ENCODE measurements at regions not wholly inside any gene's neighbourhood (a gene's known extent, or its start where the extent isn't known, plus 50 kb on each side); places are given as distances from the start of the nearest gene placed in this dataset.

- Histone ChIP-seq H3K9ac (ENCODE audit: low read length) (no peak overlapping the region), H3K9me3 (ENCODE audit: control insufficient read depth in 1 of 2, insufficient read depth in 1 of 2, low read depth in 1 of 2, low read length in 2 of 2) (no peaks in the 10 kb centered on the region), H3K9me2 (ENCODE audit: insufficient read depth) (no peaks in the 10 kb centered on the region), H3K4me3 (replicated peaks in 1 of 2; ENCODE audit: low read depth in 1 of 2, low read length in 2 of 2) (no peak overlapping the region), H2AFZ (ENCODE audit: low read depth, low read length, poor library complexity, severe bottlenecking) (no peak overlapping the region), H3K36me3 (ENCODE audit: control insufficient read depth in 1 of 2, insufficient read depth in 2 of 2, low read length in 2 of 2) (no peaks in the 10 kb centered on the region), H3K4me2 (ENCODE audit: low read length) (no peak overlapping the region), H3K27ac (ENCODE audit: low read depth, low read length) (no peak overlapping the region), H4K20me1 (ENCODE audit: insufficient read depth) (no peaks in the 10 kb centered on the region), H3K4me1 (ENCODE audit: control insufficient read depth in 1 of 2, insufficient read depth in 2 of 2, low read length in 2 of 2) (no peaks in the 10 kb centered on the region), H3K79me2 (ENCODE audit: insufficient read depth, low read length) (no peaks in the 10 kb centered on the region), H3K27me3 (ENCODE audit: insufficient read depth, low read length) (peaks cover 40% of the 10 kb centered on the region)
- intact Hi-C loops (cut with micrococcal nuclease), result no loop called here
- CTCF ChIA-PET, result interaction anchor here (1.2 kb wide), 1 partner anchor 8 kb away, joined by 6 read pairs; no protein-coding TSS in a partner anchor
- no TSS peak for BruUV-seq (replicated peaks)
- DNase-seq (ENCODE audit: low read depth, low spot score), result no peak
- RAD21 ChIA-PET (ENCODE audit: low non-redundant PET in 1 of 2, low total read pairs in 2 of 2, uncharacterized antibody in 2 of 2, unreplicated experiment in 2 of 2), result no interaction called here
- POLR2A ChIA-PET, result no interaction called here
- TF ChIP-seq CBX3 (IDR thresholded peaks at IDR 0.05; ENCODE audit: low read depth) (no peak), ZFX (IDR thresholded peaks at IDR 0.05) (no peak), ELF1 (IDR thresholded peaks at IDR 0.05; ENCODE audit: borderline replicate concordance, low read depth) (no peak), REST (IDR thresholded peaks at IDR 0.05; ENCODE audit: low read depth) (no peak), CEBPB (IDR thresholded peaks at IDR 0.05; ENCODE audit: low read depth) (no peak), POLR2A (IDR thresholded peaks at IDR 0.05; ENCODE audit: borderline replicate concordance, extremely low read depth, insufficient read depth, insufficient read length) (no peak), SRF (IDR thresholded peaks at IDR 0.05; ENCODE audit: low read depth) (no peak), POLR2AphosphoS5 (IDR thresholded peaks at IDR 0.05; ENCODE audit: low read depth, low read length) (no peak), JUND (IDR thresholded peaks at IDR 0.05) (no peak), SP1 (IDR thresholded peaks at IDR 0.05; ENCODE audit: low read depth) (no peak), MAX (IDR thresholded peaks at IDR 0.05) (no peak), SIN3A (IDR thresholded peaks at IDR 0.05; ENCODE audit: low read depth) (no peak)
- ATAC-seq, result no peak
These were observed 151.6 kb upstream of the ZNF644 start for GRCh38 chr1:91173346-91173890.
